Mucosa of descending colon (tissue), 3 donors: ENCODE measurements at regions not wholly inside any gene's neighbourhood (a gene's known extent, or its start where the extent isn't known, plus 50 kb on each side); places are given as distances from the start of the nearest gene placed in this dataset.
A peak's percentile ranks its signal among the peaks of the same experiment; 100 is the strongest.

Source experiments
- ATAC-seq: fragments of 200-7000 bp; cut with Tn5 transposase; one replicate; pipeline ENCODE4 v1.9.1; 2020; ENCODE audit warnings: mild to moderate bottlenecking, moderate library complexity
- DNase-seq, 3 donors: peaks; one replicate each; pipeline ENCODE4 v3.0.0-alpha.2; 2020
- H3K36me3 ChIP-seq: fragments of 200-600 bp; one replicate; pipeline ENCODE4 v1.8.0; 2021; ENCODE audit warnings: low read depth, mild to moderate bottlenecking
- H3K4me1 ChIP-seq: fragments of 200-600 bp; one replicate; pipeline ENCODE4 v1.8.0; 2021; ENCODE audit warnings: low read depth, mild to moderate bottlenecking
- H3K4me3 ChIP-seq: fragments of 200-600 bp; one replicate; pipeline ENCODE4 v1.8.0; 2021; ENCODE audit warnings: mild to moderate bottlenecking
- H3K9me3 ChIP-seq: fragments of 200-600 bp; one replicate; pipeline ENCODE4 v1.8.0; 2021; ENCODE audit warnings: mild to moderate bottlenecking
- CTCF ChIP-seq: fragments of 200-600 bp; IDR thresholded peaks from one replicate; pipeline ENCODE4 v1.8.0; 2022; ENCODE audit warnings: antibody characterized with exemption, mild to moderate bottlenecking
- intact Hi-C, 2 donors: fragments of 100-400 bp; cut with DNase I in 1 of 2; cut with micrococcal nuclease in 1 of 2; formaldehyde crosslinking; loops; one replicate each; pipeline versions ENCODE4 v1.11.0 to v1.11.1; 2022; cut with DNase I, micrococcal nuclease
- donor health status: DM: no; HTN: no; CAD: no; lungs with moderate emphysema.
- donor health status: DM: no; HTN: no; CAD: no.
- donor health status: DM: no; HTN: yes; CAD: no.

GRCh38 chr11:34830648-34831047 lies 85.5 kb downstream of the APIP start:
- H3K4me3 ChIP-seq = no peak overlapping the region
- H3K4me1 ChIP-seq = peaks cover 10% of the 10 kb centered on the region
- DNase-seq (no peak), ATAC-seq (no peak)
- intact Hi-C loops = no loop called here
- no peak for TF ChIP-seq CTCF
- no peaks in the 10 kb centered on the region for H3K9me3 ChIP-seq
- no peaks in the 10 kb centered on the region for H3K36me3 ChIP-seq

- H3K9me3 ChIP-seq = no peaks in the 10 kb centered on the region
- H3K4me1 ChIP-seq = peaks cover 14% of the 10 kb centered on the region
- no peak for TF ChIP-seq CTCF
- DNase-seq (no peak), ATAC-seq (no peak)
- no peaks in the 10 kb centered on the region for H3K36me3 ChIP-seq
- H3K4me3 ChIP-seq = no peak overlapping the region
- intact Hi-C loops = no loop called here
Observed at GRCh38 chr11:34830035-34830434, 86.1 kb downstream of the APIP start.

GRCh38 chr11:34827228-34827627 lies 89.0 kb downstream of the APIP start:
- no peaks in the 10 kb centered on the region for H3K9me3 ChIP-seq
- peaks cover 24% of the 10 kb centered on the region for H3K4me1 ChIP-seq
- intact Hi-C loops = no loop called here
- no peak for DNase-seq
- H3K36me3 ChIP-seq = no peaks in the 10 kb centered on the region
- no peak for TF ChIP-seq CTCF
- no peak overlapping the region for H3K4me3 ChIP-seq
- ATAC-seq = no peak

GRCh38 chr11:34826384-34826726 lies 89.8 kb downstream of the APIP start:
- ATAC-seq (peak; percentile 46), DNase-seq (peak in 1 of 3 donors; percentile 50)
- H3K9me3 ChIP-seq = no peaks in the 10 kb centered on the region
- peaks cover 24% of the 10 kb centered on the region for H3K4me1 ChIP-seq
- intact Hi-C loops = no loop called here
- no peak overlapping the region for H3K4me3 ChIP-seq
- no peak for TF ChIP-seq CTCF
- no peaks in the 10 kb centered on the region for H3K36me3 ChIP-seq

- H3K36me3 ChIP-seq = no peaks in the 10 kb centered on the region
- DNase-seq (peak; percentile 75 to 81 (median 77)), ATAC-seq (peak; percentile 93)
- intact Hi-C loops = no loop called here
- peaks cover 24% of the 10 kb centered on the region for H3K4me1 ChIP-seq
- no peak overlapping the region for H3K4me3 ChIP-seq
- TF ChIP-seq CTCF = no peak
- H3K9me3 ChIP-seq = no peaks in the 10 kb centered on the region
Observed at GRCh38 chr11:34825670-34826383, 90.4 kb downstream of the APIP start.

- H3K9me3 ChIP-seq = no peaks in the 10 kb centered on the region
- DNase-seq (no peak), ATAC-seq (no peak)
- intact Hi-C loops = no loop called here
- no peaks in the 10 kb centered on the region for H3K36me3 ChIP-seq
- no peak overlapping the region for H3K4me3 ChIP-seq
- TF ChIP-seq CTCF = no peak
- peaks cover 24% of the 10 kb centered on the region for H3K4me1 ChIP-seq
Observed at GRCh38 chr11:34825315-34825669, 90.9 kb downstream of the APIP start.
